Lung (tissue), 11 donors: ENCODE measurements at regions not wholly inside any gene's neighbourhood (a gene's known extent, or its start where the extent isn't known, plus 50 kb on each side); places are given as distances from the start of the nearest gene placed in this dataset.

Source experiments
- ATAC-seq: fragments of 200-7000 bp; cut with Tn5 transposase; one replicate; pipeline ENCODE4 v1.9.1; 2020; ENCODE audit warnings: moderate number of reproducible peaks; ENCODE audit not compliant: insufficient read depth, low FRiP score
- DNase-seq, 3 donors: peaks; one replicate each; pipeline ENCODE4 v3.0.0-alpha.2; 2013 to 2017
- H3K27ac ChIP-seq, 2 donors: one replicate each; pipeline ENCODE4 v1.5.1; 2013; ENCODE audit warnings: mild to moderate bottlenecking in 2 of 2, moderate library complexity in 2 of 2, control low read depth in 1 of 2, inconsistent platforms in 1 of 2, low read depth in 1 of 2, low read length in 1 of 2
- H3K27me3 ChIP-seq, 3 donors: one replicate each; pipeline ENCODE4 v1.5.1; 2013; ENCODE audit warnings: low read length in 2 of 3; ENCODE audit not compliant: control insufficient read depth in 3 of 3, insufficient read depth in 3 of 3
- H3K36me3 ChIP-seq, 4 donors: one replicate each; pipeline ENCODE4 v1.5.1; 2013; ENCODE audit warnings: low read length in 4 of 4, mild to moderate bottlenecking in 1 of 4, moderate library complexity in 1 of 4; ENCODE audit not compliant: control insufficient read depth in 4 of 4, insufficient read depth in 4 of 4
- H3K4me1 ChIP-seq, 5 donors: one replicate each; pipeline ENCODE4 v1.5.1; 2013; ENCODE audit warnings: low read length in 5 of 5, mild to moderate bottlenecking in 2 of 5, moderate library complexity in 1 of 5; ENCODE audit not compliant: control insufficient read depth in 5 of 5, insufficient read depth in 5 of 5
- H3K4me3 ChIP-seq: one replicate; pipeline ENCODE4 v1.5.1; 2013; ENCODE audit warnings: mild to moderate bottlenecking, control low read depth, moderate library complexity
- H3K9ac ChIP-seq, 2 donors: one replicate each; pipeline ENCODE4 v1.5.1; 2013; ENCODE audit warnings: low read length in 2 of 2, control low read depth in 1 of 2; ENCODE audit not compliant: insufficient read depth in 1 of 2
- H3K9me3 ChIP-seq, 4 donors: one replicate each; pipeline ENCODE4 v1.5.1; 2013; ENCODE audit warnings: low read length in 3 of 4, mild to moderate bottlenecking in 1 of 4, moderate library complexity in 1 of 4; ENCODE audit not compliant: control insufficient read depth in 4 of 4, insufficient read depth in 3 of 4
- CTCF ChIP-seq: IDR thresholded peaks from 2 replicates; pipeline ENCODE4 v1.5.1; 2012; ENCODE audit warnings: mild to moderate bottlenecking; ENCODE audit errors: control extremely low read depth, extremely low read depth
- WGBS, 2 donors: extraction: QIAGEN DNeasy Blood & Tissue Kit; methylation state at CpG; one replicate each; pipeline ENCODE4 v1.1.7; 2013; 5-methylcytosine and 5-hydroxymethylcytosine counted together
- donor health status: control.
- donor health status: control.
- donor health status: Bipolar disorder and iron deficiency.
- donor health status: healthy.
- donor health status: DM: yes; HTN: yes; CAD: no.

- Histone ChIP-seq H3K36me3 (no peaks in the 10 kb centered on the region), H3K9ac (no peak overlapping the region), H3K4me1 (no peaks in the 10 kb centered on the region), H3K9me3 (peaks cover 0 to 9% (median 0%) of the 10 kb centered on the region in 4 donors), H3K4me3 (no peak overlapping the region), H3K27ac (no peak overlapping the region), H3K27me3 (peaks cover 0 to 31% (median 29%) of the 10 kb centered on the region in 3 donors)
- DNase-seq (no peak), ATAC-seq (no peak)
- 60 to 63% methylated on average over 5 of the region's 5 CpGs for WGBS, 2 donors
- TF ChIP-seq CTCF, result no peak
These were observed 204.3 kb downstream of the TFAP2C start for GRCh38 chr20:56833427-56833826.

- WGBS, 2 donors, result 54 to 74% methylated on average over 4 of the region's 4 CpGs
These were observed 206.9 kb downstream of the TFAP2C start for GRCh38 chr20:56835829-56836550.

GRCh38 chr20:56839222-56839621, 210.1 kb downstream of the TFAP2C start:
- 41 to 42% methylated on average over 2 of the region's 2 CpGs for whole genome bisulfite sequencing, 2 donors
- Histone ChIP-seq H3K4me3 (no peak overlapping the region), H3K27ac (no peak overlapping the region), H3K9ac (no peak overlapping the region), H3K27me3 (peaks cover 0 to 10% (median 4%) of the 10 kb centered on the region in 3 donors), H3K4me1 (no peaks in the 10 kb centered on the region), H3K9me3 (peaks cover 0 to 3% (median 0%) of the 10 kb centered on the region in 4 donors), H3K36me3 (no peaks in the 10 kb centered on the region)
- DNase-seq, result no peak
- TF ChIP-seq CTCF, result no peak
- no peak for ATAC-seq

More at GRCh38 chr20:56835829-56836550, 206.9 kb downstream of the TFAP2C start:
- Histone ChIP-seq H3K4me1 (no peaks in the 10 kb centered on the region), H3K27ac (no peak overlapping the region), H3K36me3 (no peaks in the 10 kb centered on the region), H3K9ac (no peak overlapping the region), H3K9me3 (peaks cover 0 to 3% (median 0%) of the 10 kb centered on the region in 4 donors), H3K4me3 (no peak overlapping the region), H3K27me3 (peaks cover 0 to 21% (median 15%) of the 10 kb centered on the region in 3 donors)
- DNase-seq, result no peak
- no peak for ATAC-seq
- no peak for TF ChIP-seq CTCF

- H3K27me3 ChIP-seq, result peaks cover 0 to 10% (median 4%) of the 10 kb centered on the region in 3 donors
- peaks cover 0 to 4% (median 0%) of the 10 kb centered on the region in 4 donors for H3K9me3 ChIP-seq
- 82 to 88% methylated on average over 5 of the region's 5 CpGs for WGBS, 2 donors
- no peak overlapping the region for H3K9ac ChIP-seq
- H3K4me3 ChIP-seq, result no peak overlapping the region
- ATAC-seq (no peak), DNase-seq (no peak)
- TF ChIP-seq CTCF, result no peak
- no peak overlapping the region for H3K27ac ChIP-seq
- no peaks in the 10 kb centered on the region for H3K36me3 ChIP-seq
- H3K4me1 ChIP-seq, result no peaks in the 10 kb centered on the region
These were observed 210.7 kb downstream of the TFAP2C start for GRCh38 chr20:56839786-56840185.
